ENCODE measurements at regions not wholly inside any gene's neighbourhood (a gene's known extent, or its start where the extent isn't known, plus 50 kb on each side); places are given as distances from the start of the nearest gene placed in this dataset.

- ChIA-PET CTCF (no interaction called here), POLR2A (no interaction called here)
- H3K27me3 Mint-ChIP-seq, result no peaks in the 10 kb centered on the region
- H3K4me1 Mint-ChIP-seq (ENCODE audit: low read depth), result no peaks in the 10 kb centered on the region
- intact Hi-C loops (cut with micrococcal nuclease), result no loop called here
- H3K27ac Mint-ChIP-seq, result no peak overlapping the region
- no peaks in the 10 kb centered on the region for H3K36me3 Mint-ChIP-seq
- H3K4me3 Mint-ChIP-seq, result no peak overlapping the region
- DNase-seq, result no peak
- peaks cover 6% of the 10 kb centered on the region for H3K9me3 Mint-ChIP-seq
Measured at GRCh38 chr5:29263915-29264351, 1929.6 kb upstream of the CDH6 start.

GRCh38 chr5:29262339-29263123, 1931.0 kb upstream of the CDH6 start:
- no peaks in the 10 kb centered on the region for H3K4me1 Mint-ChIP-seq (ENCODE audit: low read depth)
- no peak for DNase-seq
- ChIA-PET POLR2A (no interaction called here), CTCF (no interaction called here)
- peaks cover 12% of the 10 kb centered on the region for H3K9me3 Mint-ChIP-seq
- H3K27me3 Mint-ChIP-seq, result no peaks in the 10 kb centered on the region
- H3K4me3 Mint-ChIP-seq, result no peak overlapping the region
- no peaks in the 10 kb centered on the region for H3K36me3 Mint-ChIP-seq
- H3K27ac Mint-ChIP-seq, result no peak overlapping the region
- intact Hi-C loops (cut with micrococcal nuclease), result no loop called here

- Mint-ChIP-seq H3K27me3 (no peaks in the 10 kb centered on the region), H3K9me3 (peaks cover 10% of the 10 kb centered on the region), H3K27ac (no peak overlapping the region), H3K4me3 (no peak overlapping the region), H3K4me1 (ENCODE audit: low read depth) (no peaks in the 10 kb centered on the region), H3K36me3 (no peaks in the 10 kb centered on the region)
- ChIA-PET POLR2A (no interaction called here), CTCF (no interaction called here)
- no peak for DNase-seq
- intact Hi-C loops (cut with micrococcal nuclease), result no loop called here
Measured at GRCh38 chr5:29261213-29261612, 1932.3 kb upstream of the CDH6 start.

- H3K27ac Mint-ChIP-seq, result no peak overlapping the region
- no peak overlapping the region for H3K4me3 Mint-ChIP-seq
- POLR2A ChIA-PET, result no interaction called here
- intact Hi-C loops (cut with micrococcal nuclease), result no loop called here
- no peak for DNase-seq
- H3K4me1 Mint-ChIP-seq (ENCODE audit: low read depth), result no peaks in the 10 kb centered on the region
- H3K27me3 Mint-ChIP-seq, result no peaks in the 10 kb centered on the region
- H3K9me3 Mint-ChIP-seq, result peaks cover 15% of the 10 kb centered on the region
- CTCF ChIA-PET, result no interaction called here
- H3K36me3 Mint-ChIP-seq, result no peaks in the 10 kb centered on the region
Measured at GRCh38 chr5:29252390-29252789, 1941.1 kb upstream of the CDH6 start.

GRCh38 chr5:29247346-29248028, 1946.0 kb upstream of the CDH6 start:
- H3K4me3 Mint-ChIP-seq, result no peak overlapping the region
- ChIA-PET CTCF (no interaction called here), POLR2A (no interaction called here)

GRCh38 chr5:29240379-29240778, 1953.1 kb upstream of the CDH6 start:
- Mint-ChIP-seq H3K4me1 (ENCODE audit: low read depth) (no peaks in the 10 kb centered on the region), H3K27me3 (no peaks in the 10 kb centered on the region), H3K36me3 (no peaks in the 10 kb centered on the region), H3K9me3 (peaks cover 20% of the 10 kb centered on the region), H3K27ac (no peak overlapping the region), H3K4me3 (no peak overlapping the region)
- ChIA-PET CTCF (no interaction called here), POLR2A (no interaction called here)
- intact Hi-C loops (cut with micrococcal nuclease), result no loop called here
- no peak for DNase-seq

More at GRCh38 chr5:29247346-29248028, 1946.0 kb upstream of the CDH6 start:
- Mint-ChIP-seq H3K27ac (no peak overlapping the region), H3K27me3 (no peaks in the 10 kb centered on the region), H3K9me3 (peaks cover 26% of the 10 kb centered on the region), H3K36me3 (no peaks in the 10 kb centered on the region), H3K4me1 (ENCODE audit: low read depth) (no peaks in the 10 kb centered on the region)
- DNase-seq, result no peak
- intact Hi-C loops (cut with micrococcal nuclease), result no loop called here

GRCh38 chr5:29239606-29240005, 1953.9 kb upstream of the CDH6 start:
- H3K4me1 Mint-ChIP-seq (ENCODE audit: low read depth), result no peaks in the 10 kb centered on the region
- intact Hi-C loops (cut with micrococcal nuclease), result no loop called here
- H3K36me3 Mint-ChIP-seq, result no peaks in the 10 kb centered on the region
- no peak overlapping the region for H3K4me3 Mint-ChIP-seq
- ChIA-PET CTCF (no interaction called here), POLR2A (no interaction called here)
- no peak overlapping the region for H3K27ac Mint-ChIP-seq
- no peak for DNase-seq
- no peaks in the 10 kb centered on the region for H3K27me3 Mint-ChIP-seq
- H3K9me3 Mint-ChIP-seq, result peaks cover 18% of the 10 kb centered on the region

GRCh38 chr5:29238115-29238514, 1955.4 kb upstream of the CDH6 start:
- Mint-ChIP-seq H3K9me3 (peaks cover 11% of the 10 kb centered on the region), H3K27me3 (no peaks in the 10 kb centered on the region), H3K36me3 (no peaks in the 10 kb centered on the region), H3K27ac (no peak overlapping the region), H3K4me3 (no peak overlapping the region), H3K4me1 (ENCODE audit: low read depth) (no peaks in the 10 kb centered on the region)
- POLR2A ChIA-PET, result no interaction called here
- CTCF ChIA-PET, result no interaction called here
- DNase-seq, result no peak
- intact Hi-C loops (cut with micrococcal nuclease), result no loop called here

- no peak overlapping the region for H3K4me3 Mint-ChIP-seq
- ChIA-PET CTCF (no interaction called here), POLR2A (no interaction called here)
- H3K36me3 Mint-ChIP-seq, result no peaks in the 10 kb centered on the region
- H3K4me1 Mint-ChIP-seq (ENCODE audit: low read depth), result no peaks in the 10 kb centered on the region
- no peak overlapping the region for H3K27ac Mint-ChIP-seq
- peaks cover 17% of the 10 kb centered on the region for H3K9me3 Mint-ChIP-seq
- no peak for DNase-seq
- intact Hi-C loops (cut with micrococcal nuclease), result no loop called here
- H3K27me3 Mint-ChIP-seq, result no peaks in the 10 kb centered on the region
Measured at GRCh38 chr5:29231154-29231553, 1962.3 kb upstream of the CDH6 start.

GRCh38 chr5:29230591-29230990, 1962.9 kb upstream of the CDH6 start:
- Mint-ChIP-seq H3K4me3 (no peak overlapping the region), H3K36me3 (no peaks in the 10 kb centered on the region), H3K27ac (no peak overlapping the region), H3K27me3 (no peaks in the 10 kb centered on the region), H3K4me1 (ENCODE audit: low read depth) (no peaks in the 10 kb centered on the region), H3K9me3 (peaks cover 14% of the 10 kb centered on the region)
- DNase-seq, result no peak
- CTCF ChIA-PET, result no interaction called here
- POLR2A ChIA-PET, result no interaction called here
- intact Hi-C loops (cut with micrococcal nuclease), result no loop called here

GRCh38 chr5:29229461-29229860, 1964.0 kb upstream of the CDH6 start:
- Mint-ChIP-seq H3K27me3 (no peaks in the 10 kb centered on the region), H3K4me1 (ENCODE audit: low read depth) (no peaks in the 10 kb centered on the region), H3K36me3 (no peaks in the 10 kb centered on the region), H3K4me3 (no peak overlapping the region), H3K27ac (no peak overlapping the region), H3K9me3 (peaks cover 18% of the 10 kb centered on the region)
- ChIA-PET POLR2A (no interaction called here), CTCF (no interaction called here)
- DNase-seq, result no peak
- intact Hi-C loops (cut with micrococcal nuclease), result no loop called here

GRCh38 chr5:29218138-29218537, 1975.3 kb upstream of the CDH6 start:
- Mint-ChIP-seq H3K36me3 (no peaks in the 10 kb centered on the region), H3K4me1 (ENCODE audit: low read depth) (no peaks in the 10 kb centered on the region), H3K9me3 (peaks cover 15% of the 10 kb centered on the region), H3K27ac (no peak overlapping the region), H3K27me3 (no peaks in the 10 kb centered on the region), H3K4me3 (no peak overlapping the region)
- ChIA-PET CTCF (no interaction called here), POLR2A (no interaction called here)
- intact Hi-C loops (cut with micrococcal nuclease), result no loop called here
- DNase-seq, result no peak

- Mint-ChIP-seq H3K27ac (no peak overlapping the region), H3K4me1 (ENCODE audit: low read depth) (no peaks in the 10 kb centered on the region), H3K36me3 (no peaks in the 10 kb centered on the region), H3K27me3 (no peaks in the 10 kb centered on the region), H3K4me3 (no peak overlapping the region), H3K9me3 (peaks cover 11% of the 10 kb centered on the region)
- ChIA-PET CTCF (no interaction called here), POLR2A (no interaction called here)
- intact Hi-C loops (cut with micrococcal nuclease), result no loop called here
- DNase-seq, result no peak
Measured at GRCh38 chr5:29214839-29215238, 1978.6 kb upstream of the CDH6 start.

Data from activated CD4-positive, alpha-beta memory T cell treated with anti-CD3 and anti-CD28 coated beads for 36 hours (primary cell).